HCT116 (cell line): ENCODE measurements at regions not wholly inside any gene's neighbourhood (a gene's known extent, or its start where the extent isn't known, plus 50 kb on each side); places are given as distances from the start of the nearest gene placed in this dataset.
A peak's percentile ranks its signal among the peaks of the same experiment; 100 is the strongest.

Source experiments
- ATAC-seq: fragments of 200-7000 bp; cut with Tn5 transposase; 2 replicates; pipeline ENCODE4 v1.9.1; 2020; ENCODE audit warnings: mild to moderate bottlenecking, moderate library complexity
- BruUV-seq: library from RNA; stranded (reverse); fragments of 400-500 nt; replicated peaks from 2 replicates; lab custom pipeline; 2021; lab: Mats Ljungman, UMichigan
- CTCF ChIA-PET: fragments of 300-600 bp; sonication (Branson Sonifier 250); formaldehyde crosslinking; loops from one replicate; lab custom pipeline; 2021; ENCODE audit warnings: antibody characterized with exemption; lab: Charles Lee
- POLR2A ChIA-PET: fragments of 300-600, 350-600 bp; sonication (Branson Sonifier 250); formaldehyde crosslinking; loops from one replicate; lab custom pipeline; 2021; ENCODE audit warnings: antibody characterized with exemption; lab: Charles Lee
- RAD21 ChIA-PET, 2 experiments: fragments of 300-600 bp; sonication (Branson Sonifier 250); formaldehyde crosslinking; loops; one replicate each; lab custom pipeline; 2023; ENCODE audit warnings: low total read pairs in 2 of 2; ENCODE audit not compliant: uncharacterized antibody in 2 of 2, unreplicated experiment in 2 of 2, low non-redundant PET in 1 of 2; lab: Charles Lee
- DNase-seq: peaks from one replicate; pipeline ENCODE4 v3.0.0-alpha.2; 2010; ENCODE audit warnings: low read depth, low spot score
- H2AFZ ChIP-seq: fragments of 200-600 bp; shearing (Covaris generic), sonication (generic); 2 replicates; pipeline ENCODE4 v1.6.1; 2017; ENCODE audit warnings: low read depth, mixed run types, mixed read lengths, antibody characterized with exemption, low read length; ENCODE audit not compliant: poor library complexity, severe bottlenecking
- H3K27ac ChIP-seq: 2 replicates; pipeline ENCODE4 v1.5.1; 2012; ENCODE audit warnings: low read depth, low read length
- H3K27me3 ChIP-seq: fragments of 200-600 bp; sonication (generic); 2 replicates; pipeline ENCODE4 v1.6.1; 2016; ENCODE audit warnings: mixed run types, low read length, mixed read lengths; ENCODE audit not compliant: insufficient read depth
- H3K36me3 ChIP-seq, 2 experiments: fragments of 200-500 bp in 1 of 2; fragments of 200-600 bp in 1 of 2; sonication (Bioruptor generic) in 1 of 2; sonication (generic) in 1 of 2; 2 replicates each; pipeline versions ENCODE4 v1.5.1 to v1.6.1; 2014 to 2016; ENCODE audit warnings: low read length in 2 of 2, inconsistent platforms in 1 of 2, mixed read lengths in 1 of 2, mixed run types in 1 of 2; ENCODE audit not compliant: insufficient read depth in 2 of 2, control insufficient read depth in 1 of 2
- H3K4me1 ChIP-seq, 2 experiments: fragments of 200-600 bp in 1 of 2; sonication (generic) in 1 of 2; 2 replicates each; pipeline versions ENCODE4 v1.5.1 to v1.6.1; 2012 to 2017; ENCODE audit warnings: low read length in 2 of 2, inconsistent platforms in 1 of 2, mild to moderate bottlenecking in 1 of 2, mixed read lengths in 1 of 2, mixed run types in 1 of 2, moderate library complexity in 1 of 2; ENCODE audit not compliant: insufficient read depth in 2 of 2, control insufficient read depth in 1 of 2
- H3K4me2 ChIP-seq: fragments of 200-600 bp; sonication (generic); 2 replicates; pipeline ENCODE4 v1.6.1; 2017; ENCODE audit warnings: mixed run types, low read length, mixed read lengths
- H3K4me3 ChIP-seq, 2 experiments: fragments of 200-600 bp in 1 of 2; sonication (generic) in 1 of 2; replicated peaks in 1 of 2; 2 replicates each; pipeline ENCODE4 v1.5.1; 2011 to 2016; ENCODE audit warnings: low read length in 2 of 2, control low read depth in 1 of 2, low read depth in 1 of 2, mild to moderate bottlenecking in 1 of 2, mixed read lengths in 1 of 2, mixed run types in 1 of 2
- H3K79me2 ChIP-seq: fragments of 200-600 bp; sonication (generic); 2 replicates; pipeline ENCODE4 v1.6.1; 2017; ENCODE audit warnings: mild to moderate bottlenecking, mixed run types, low read length, moderate library complexity, mixed read lengths; ENCODE audit not compliant: insufficient read depth
- H3K9ac ChIP-seq: fragments of 200-600 bp; sonication (generic); 2 replicates; pipeline ENCODE4 v1.6.1; 2016; ENCODE audit warnings: low read length, mixed read lengths
- H3K9me2 ChIP-seq: fragments of 200-600 bp; sonication (generic), shearing (Covaris generic); 2 replicates; pipeline ENCODE4 v1.6.1; 2017; ENCODE audit warnings: mixed run types, mild to moderate bottlenecking, moderate library complexity; ENCODE audit not compliant: insufficient read depth
- H3K9me3 ChIP-seq, 2 experiments: fragments of 200-500 bp in 1 of 2; fragments of 200-600 bp in 1 of 2; sonication (Bioruptor generic) in 1 of 2; sonication (generic) in 1 of 2; 2 replicates each; pipeline ENCODE4 v1.6.1; 2014 to 2017; ENCODE audit warnings: low read length in 2 of 2, mixed read lengths in 2 of 2, inconsistent platforms in 1 of 2, low read depth in 1 of 2, mild to moderate bottlenecking in 1 of 2, mixed run types in 1 of 2, moderate library complexity in 1 of 2; ENCODE audit not compliant: control insufficient read depth in 1 of 2, insufficient read depth in 1 of 2
- H4K20me1 ChIP-seq: fragments of 200-600 bp; sonication (generic), shearing (Covaris generic); 2 replicates; pipeline ENCODE4 v1.6.1; 2017; ENCODE audit warnings: mixed run types, mild to moderate bottlenecking, moderate library complexity; ENCODE audit not compliant: insufficient read depth
- EGR1 ChIP-seq: IDR thresholded peaks from 2 replicates; pipeline ENCODE4 v1.6.1; 2012; ENCODE audit warnings: low read depth
- ELF1 ChIP-seq: IDR thresholded peaks from 2 replicates; pipeline ENCODE4 v1.6.1; 2012; ENCODE audit warnings: low read depth, borderline replicate concordance
- EZH2phosphoT487 ChIP-seq: fragments of 200-600 bp; IDR thresholded peaks from 2 replicates; pipeline ENCODE4 v1.6.1; 2018; ENCODE audit warnings: antibody characterized with exemption, borderline replicate concordance
- FOSL1 ChIP-seq: IDR thresholded peaks from 2 replicates; pipeline ENCODE4 v1.6.1; 2012; ENCODE audit warnings: low read depth
- JUND ChIP-seq: IDR thresholded peaks from 2 replicates; pipeline ENCODE4 v1.6.1; 2012
- POLR2A ChIP-seq: IDR thresholded peaks from 2 replicates; pipeline ENCODE4 v1.7.0; 2011; ENCODE audit warnings: borderline replicate concordance; ENCODE audit not compliant: insufficient read depth, insufficient read length; ENCODE audit errors: extremely low read depth
- POLR2AphosphoS5 ChIP-seq: IDR thresholded peaks from 2 replicates; pipeline ENCODE4 v1.6.1; 2011; ENCODE audit warnings: mild to moderate bottlenecking, low read depth, low read length, moderate library complexity
- REST ChIP-seq: IDR thresholded peaks from 2 replicates; pipeline ENCODE4 v1.6.1; 2012; ENCODE audit warnings: low read depth
- SP1 ChIP-seq: IDR thresholded peaks from 2 replicates; pipeline ENCODE4 v1.6.1; 2012; ENCODE audit warnings: low read depth
- TCF7L2 ChIP-seq: IDR thresholded peaks from 2 replicates; pipeline ENCODE4 v1.7.0; 2011; ENCODE audit warnings: borderline replicate concordance, inconsistent platforms; ENCODE audit not compliant: insufficient read depth, insufficient read length; ENCODE audit errors: extremely low read depth
- ZBTB33 ChIP-seq: IDR thresholded peaks from 2 replicates; pipeline ENCODE4 v1.6.1; 2011; ENCODE audit warnings: mild to moderate bottlenecking, low read length, moderate library complexity; ENCODE audit not compliant: insufficient replicate concordance; ENCODE audit errors: extremely low read depth
- intact Hi-C: fragments of 100-400 bp; cut with micrococcal nuclease; formaldehyde crosslinking; loops from 2 replicates; pipeline ENCODE4 v1.10.0; 2022

- RAD21 ChIA-PET: no interaction called here
- no peak for TF ChIP-seq ZBTB33
- Histone ChIP-seq H3K4me1 (0 out of 4 replicates have a peak, but pooled peaks cover 0 to 4% of the 10 kb centered on the region in 2 experiments), H3K4me2 (peak overlapping the region; percentile 16; the same call in 1 of the 2 replicates), H3K9ac (no peak overlapping the region), H3K27ac (no peak overlapping the region), H3K27me3 (no peaks in the 10 kb centered on the region), H3K36me3 (no peaks in the 10 kb centered on the region), H4K20me1 (no peaks in the 10 kb centered on the region), H3K4me3 (no peak overlapping the region), H3K9me2 (no peaks in the 10 kb centered on the region), H3K9me3 (no peaks in the 10 kb centered on the region), H3K79me2 (no peaks in the 10 kb centered on the region), H2AFZ (peak overlapping the region; percentile 4)
- POLR2A ChIA-PET: no interaction called here
- CTCF ChIA-PET: no interaction called here
- DNase-seq: no peak
- intact Hi-C loops: no loop called here
- no peak for ATAC-seq
- no TSS peak for BruUV-seq
These were observed 537.2 kb downstream of the TFEC start for GRCh38 chr7:115493381-115493780.

- no peak for ATAC-seq
- no peaks in the 10 kb centered on the region for H3K79me2 ChIP-seq
- ChIA-PET RAD21 (no interaction called here), CTCF (no interaction called here), POLR2A (no interaction called here)
- H3K4me3 ChIP-seq: no peak overlapping the region
- H3K9ac ChIP-seq: no peak overlapping the region
- no peaks in the 10 kb centered on the region for H3K9me2 ChIP-seq
- DNase-seq: no peak
- no peaks in the 10 kb centered on the region for H3K36me3 ChIP-seq
- H2AFZ ChIP-seq: peak overlapping the region; percentile 78
- H3K27ac ChIP-seq: no peak overlapping the region
- H3K4me1 ChIP-seq: 0 out of 4 replicates have a peak, but pooled peaks cover 0 to 4% of the 10 kb centered on the region in 2 experiments
- intact Hi-C loops: no loop called here
- H3K9me3 ChIP-seq: no peaks in the 10 kb centered on the region
- no TSS peak for BruUV-seq
- no peak overlapping the region for H3K4me2 ChIP-seq
- H3K27me3 ChIP-seq: no peaks in the 10 kb centered on the region
- H4K20me1 ChIP-seq: no peaks in the 10 kb centered on the region
- no peak for TF ChIP-seq ELF1
- no peak for TF ChIP-seq SP1
- TF ChIP-seq TCF7L2: no peak
- no peak for TF ChIP-seq REST
- TF ChIP-seq EZH2phosphoT487: no peak
- TF ChIP-seq JUND: no peak
- TF ChIP-seq ZBTB33: no peak
- TF ChIP-seq POLR2A: no peak
- TF ChIP-seq EGR1: no peak
- no peak for TF ChIP-seq FOSL1
- TF ChIP-seq POLR2AphosphoS5: no peak
These were observed 538.7 kb downstream of the TFEC start for GRCh38 chr7:115491744-115492380.
